ENCODE measurements at regions not wholly inside any gene's neighbourhood (a gene's known extent, or its start where the extent isn't known, plus 50 kb on each side); places are given as distances from the start of the nearest gene placed in this dataset.
"Not testable (repeated sequence)": the region's sequence is repeated elsewhere in the genome, so short reads cannot be mapped to it uniquely, and the experiment has no call there.

- not testable (repeated sequence) for DNase-seq
Measured at GRCh38 chr12:87394168-87394567, 635.0 kb downstream of the C12orf50 start.

- no peak for DNase-seq
Measured at GRCh38 chr12:87388376-87388775, 640.8 kb downstream of the C12orf50 start.

GRCh38 chr12:87385322-87385721 is 643.9 kb downstream of the C12orf50 start:
- no peak for DNase-seq

GRCh38 chr12:87384226-87384625 is 645.0 kb downstream of the C12orf50 start:
- no peak for DNase-seq

GRCh38 chr12:87383680-87384079 is 645.5 kb downstream of the C12orf50 start:
- no peak for DNase-seq

GRCh38 chr12:87382959-87383566 is 646.1 kb downstream of the C12orf50 start:
- no peak for DNase-seq

GRCh38 chr12:87382436-87382835 is 646.8 kb downstream of the C12orf50 start:
- DNase-seq: no peak

GRCh38 chr12:87381742-87382141 is 647.5 kb downstream of the C12orf50 start:
- DNase-seq: no peak

GRCh38 chr12:87378526-87378925 is 650.7 kb downstream of the C12orf50 start:
- no peak for DNase-seq

GRCh38 chr12:87376722-87377121 is 652.5 kb downstream of the C12orf50 start:
- no peak for DNase-seq

GRCh38 chr12:87369161-87369560 is 660.0 kb downstream of the C12orf50 start:
- no peak for DNase-seq

- no peak for DNase-seq
Measured at GRCh38 chr12:87368259-87368658, 660.9 kb downstream of the C12orf50 start.

GRCh38 chr12:87365423-87365822 is 663.8 kb downstream of the C12orf50 start:
- DNase-seq: no peak

GRCh38 chr12:87363497-87364084 is 665.6 kb downstream of the C12orf50 start:
- no peak for DNase-seq

GRCh38 chr12:87349681-87350080 is 679.5 kb downstream of the C12orf50 start:
- no peak for DNase-seq

GRCh38 chr12:87348071-87348470 is 681.1 kb downstream of the C12orf50 start:
- no peak for DNase-seq

- no peak for DNase-seq
Measured at GRCh38 chr12:87344699-87345098, 684.5 kb downstream of the C12orf50 start.

GRCh38 chr12:87338681-87339080 is 690.5 kb downstream of the C12orf50 start:
- no peak for DNase-seq

GRCh38 chr12:87336814-87337336 is 692.3 kb downstream of the C12orf50 start:
- DNase-seq: no peak

- no peak for DNase-seq
Measured at GRCh38 chr12:87332987-87333726, 696.0 kb downstream of the C12orf50 start.

GRCh38 chr12:87330071-87330555 is 699.1 kb downstream of the C12orf50 start:
- DNase-seq: not testable (repeated sequence)

- no peak for DNase-seq
Measured at GRCh38 chr12:87329076-87329863, 699.9 kb downstream of the C12orf50 start.

GRCh38 chr12:87323369-87323768 is 705.8 kb downstream of the C12orf50 start:
- DNase-seq: no peak
